Left ventricle myocardium inferior (tissue), 1 donor: ENCODE measurements at regions not wholly inside any gene's neighbourhood (a gene's known extent, or its start where the extent isn't known, plus 50 kb on each side); places are given as distances from the start of the nearest gene placed in this dataset.

Experiments used
- DNase-seq: peaks from one replicate; pipeline ENCODE4 v3.0.0-alpha.2; 2020
- H3K27ac ChIP-seq: fragments of 200-600 bp; replicated peaks from 2 replicates; pipeline ENCODE4 v1.8.0; 2021
- H3K27me3 ChIP-seq: fragments of 200-600 bp; 2 replicates; pipeline ENCODE4 v1.8.0; 2021; ENCODE audit warnings: low read depth
- H3K36me3 ChIP-seq: fragments of 200-600 bp; 2 replicates; pipeline ENCODE4 v1.8.0; 2021
- H3K4me1 ChIP-seq: fragments of 200-600 bp; 2 replicates; pipeline ENCODE4 v1.8.0; 2021
- H3K4me3 ChIP-seq: fragments of 200-600 bp; 2 replicates; pipeline ENCODE4 v1.8.0; 2021; ENCODE audit warnings: mild to moderate bottlenecking, moderate library complexity
- H3K9me3 ChIP-seq: fragments of 200-600 bp; replicated peaks from 2 replicates; pipeline ENCODE4 v1.8.0; 2021
- CTCF ChIP-seq: fragments of 200-600 bp; IDR thresholded peaks from 2 replicates; pipeline ENCODE4 v1.8.0; 2021; ENCODE audit warnings: antibody characterized with exemption, mild to moderate bottlenecking, borderline replicate concordance
- intact Hi-C: fragments of 100-400 bp; cut with micrococcal nuclease; formaldehyde crosslinking; loops from one replicate; pipeline ENCODE4 v1.11.0; 2022
- donor health status: DM: no; HTN: yes; CAD: no; lungs with severe emphysema.

GRCh38 chr2:162916286-162916801 lies 77.8 kb upstream of the KCNH7 start:
- Histone ChIP-seq H3K9me3 (no peaks in the 10 kb centered on the region), H3K4me3 (no peak overlapping the region), H3K27me3 (no peaks in the 10 kb centered on the region), H3K27ac (no peak overlapping the region), H3K36me3 (no peaks in the 10 kb centered on the region), H3K4me1 (no peaks in the 10 kb centered on the region)
- intact Hi-C loops, result no loop called here
- no peak for DNase-seq
- no peak for TF ChIP-seq CTCF

- intact Hi-C loops, result no loop called here
- Histone ChIP-seq H3K4me1 (no peaks in the 10 kb centered on the region), H3K4me3 (no peak overlapping the region), H3K27ac (no peak overlapping the region), H3K27me3 (no peaks in the 10 kb centered on the region), H3K9me3 (no peaks in the 10 kb centered on the region), H3K36me3 (no peaks in the 10 kb centered on the region)
- no peak for DNase-seq
- no peak for TF ChIP-seq CTCF
Measured at GRCh38 chr2:162915858-162916257, 77.3 kb upstream of the KCNH7 start.

- Histone ChIP-seq H3K27ac (no peak overlapping the region), H3K4me3 (no peak overlapping the region), H3K27me3 (no peaks in the 10 kb centered on the region), H3K9me3 (no peaks in the 10 kb centered on the region), H3K36me3 (no peaks in the 10 kb centered on the region), H3K4me1 (no peaks in the 10 kb centered on the region)
- intact Hi-C loops, result no loop called here
- no peak for TF ChIP-seq CTCF
- no peak for DNase-seq
Measured at GRCh38 chr2:162914161-162914560, 75.6 kb upstream of the KCNH7 start.

GRCh38 chr2:162912787-162913186 lies 74.2 kb upstream of the KCNH7 start:
- Histone ChIP-seq H3K27me3 (no peaks in the 10 kb centered on the region), H3K27ac (no peak overlapping the region), H3K9me3 (no peaks in the 10 kb centered on the region), H3K4me1 (no peaks in the 10 kb centered on the region), H3K4me3 (no peak overlapping the region), H3K36me3 (no peaks in the 10 kb centered on the region)
- DNase-seq, result no peak
- intact Hi-C loops, result no loop called here
- no peak for TF ChIP-seq CTCF

- Histone ChIP-seq H3K4me3 (no peak overlapping the region), H3K27ac (no peak overlapping the region), H3K9me3 (no peaks in the 10 kb centered on the region), H3K4me1 (no peaks in the 10 kb centered on the region), H3K27me3 (no peaks in the 10 kb centered on the region), H3K36me3 (no peaks in the 10 kb centered on the region)
- TF ChIP-seq CTCF, result no peak
- intact Hi-C loops, result no loop called here
- no peak for DNase-seq
Measured at GRCh38 chr2:162908567-162908966, 70.0 kb upstream of the KCNH7 start.
